ENCODE measurements at regions not wholly inside any gene's neighbourhood (a gene's known extent, or its start where the extent isn't known, plus 50 kb on each side); places are given as distances from the start of the nearest gene placed in this dataset.

DNA sequence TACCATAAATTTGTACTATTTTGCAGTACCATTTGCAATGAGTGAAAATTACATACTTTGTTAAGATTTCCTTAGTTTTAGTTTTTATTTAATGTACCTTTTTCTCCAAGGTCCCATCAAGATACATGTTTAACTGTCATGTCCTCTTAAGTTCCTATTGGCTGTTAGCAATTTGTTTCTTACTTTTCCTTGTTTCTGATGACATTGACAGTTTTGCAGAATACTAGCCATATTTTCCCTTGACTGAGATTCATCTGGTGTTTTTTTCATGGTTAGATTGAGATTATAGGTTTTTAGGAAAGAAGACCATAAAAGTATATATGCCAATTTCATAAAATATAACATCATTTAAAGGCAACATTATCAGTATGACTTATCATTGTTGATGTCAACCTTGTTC, 376.8 kb upstream of the STEAP1 start:
- Histone ChIP-seq H3F3A (ENCODE audit: control insufficient read depth, insufficient read depth) (no peaks in the 10 kb centered on the region), H3K36me3 (ENCODE audit: control insufficient read depth, low read length) (no peaks in the 10 kb centered on the region), H3K4me3 (ENCODE audit: low read length) (no peak overlapping the region), H3K9me3 (ENCODE audit: control insufficient read depth, insufficient read depth, low read length) (0 out of 2 replicates have a peak, but pooled peaks cover 6% of the 10 kb centered on the region), H3K27ac (ENCODE audit: low read depth, low read length) (no peak overlapping the region), H3K9me2 (replicated peaks; ENCODE audit: control insufficient read depth, low read length) (no peaks in the 10 kb centered on the region), H3K4me1 (ENCODE audit: control insufficient read depth, low read length) (no peaks in the 10 kb centered on the region), H3K4me2 (ENCODE audit: low read length) (no peak overlapping the region), H3K79me2 (ENCODE audit: control insufficient read depth, low read length) (no peaks in the 10 kb centered on the region), H3K27me3 (ENCODE audit: control insufficient read depth, low read length) (no peaks in the 10 kb centered on the region), H4K20me1 (ENCODE audit: control insufficient read depth, insufficient read depth, low read depth, low read length) (no peaks in the 10 kb centered on the region)
- no peak for TF ChIP-seq EZH2phosphoT487 (IDR thresholded peaks at IDR 0.05; ENCODE audit: borderline replicate concordance, low read length)
- TF ChIP-seq, protein P1, sequence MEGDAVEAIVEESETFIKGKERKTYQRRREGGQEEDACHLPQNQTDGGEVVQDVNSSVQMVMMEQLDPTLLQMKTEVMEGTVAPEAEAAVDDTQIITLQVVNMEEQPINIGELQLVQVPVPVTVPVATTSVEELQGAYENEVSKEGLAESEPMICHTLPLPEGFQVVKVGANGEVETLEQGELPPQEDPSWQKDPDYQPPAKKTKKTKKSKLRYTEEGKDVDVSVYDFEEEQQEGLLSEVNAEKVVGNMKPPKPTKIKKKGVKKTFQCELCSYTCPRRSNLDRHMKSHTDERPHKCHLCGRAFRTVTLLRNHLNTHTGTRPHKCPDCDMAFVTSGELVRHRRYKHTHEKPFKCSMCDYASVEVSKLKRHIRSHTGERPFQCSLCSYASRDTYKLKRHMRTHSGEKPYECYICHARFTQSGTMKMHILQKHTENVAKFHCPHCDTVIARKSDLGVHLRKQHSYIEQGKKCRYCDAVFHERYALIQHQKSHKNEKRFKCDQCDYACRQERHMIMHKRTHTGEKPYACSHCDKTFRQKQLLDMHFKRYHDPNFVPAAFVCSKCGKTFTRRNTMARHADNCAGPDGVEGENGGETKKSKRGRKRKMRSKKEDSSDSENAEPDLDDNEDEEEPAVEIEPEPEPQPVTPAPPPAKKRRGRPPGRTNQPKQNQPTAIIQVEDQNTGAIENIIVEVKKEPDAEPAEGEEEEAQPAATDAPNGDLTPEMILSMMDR (IDR thresholded peaks at IDR 0.05; ENCODE audit: low read depth, low read length, poor library complexity, severe bottlenecking), result no peak

DNA sequence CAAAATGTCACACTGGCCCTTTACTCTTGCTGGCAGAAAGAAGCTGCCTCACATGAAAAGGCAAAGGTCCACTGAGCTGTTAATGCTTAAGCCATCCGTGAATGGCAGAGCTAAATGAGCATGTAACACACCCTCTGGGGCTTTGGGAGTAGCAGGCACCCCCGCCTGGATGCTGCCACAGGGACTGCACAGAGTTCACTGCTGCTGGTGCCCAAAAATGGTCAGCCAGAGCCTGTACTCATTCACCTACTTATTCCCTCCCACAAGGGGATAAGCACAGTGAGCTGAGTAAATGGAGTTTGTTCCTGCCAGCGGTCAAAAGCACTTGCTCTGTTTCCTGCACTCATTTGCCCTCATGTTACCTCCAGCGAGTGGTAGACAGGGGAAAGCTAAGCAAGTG, 374.0 kb upstream of the STEAP1 start:
- Histone ChIP-seq H3F3A (ENCODE audit: control insufficient read depth, insufficient read depth) (no peaks in the 10 kb centered on the region), H3K9me3 (ENCODE audit: control insufficient read depth, insufficient read depth, low read length) (0 out of 2 replicates have a peak, but pooled peaks cover 6% of the 10 kb centered on the region), H3K4me3 (ENCODE audit: low read length) (no peak overlapping the region), H3K9me2 (replicated peaks; ENCODE audit: control insufficient read depth, low read length) (no peaks in the 10 kb centered on the region), H4K20me1 (ENCODE audit: control insufficient read depth, insufficient read depth, low read depth, low read length) (no peaks in the 10 kb centered on the region), H3K4me2 (ENCODE audit: low read length) (no peak overlapping the region), H3K27ac (ENCODE audit: low read depth, low read length) (no peak overlapping the region), H3K79me2 (ENCODE audit: control insufficient read depth, low read length) (no peaks in the 10 kb centered on the region), H3K27me3 (ENCODE audit: control insufficient read depth, low read length) (no peaks in the 10 kb centered on the region), H3K4me1 (ENCODE audit: control insufficient read depth, low read length) (no peaks in the 10 kb centered on the region), H3K36me3 (ENCODE audit: control insufficient read depth, low read length) (no peaks in the 10 kb centered on the region)
- TF ChIP-seq EZH2phosphoT487 (IDR thresholded peaks at IDR 0.05; ENCODE audit: borderline replicate concordance, low read length), result no peak
- TF ChIP-seq, protein P1 (IDR thresholded peaks at IDR 0.05; ENCODE audit: low read depth, low read length, poor library complexity, severe bottlenecking), result no peak

DNA sequence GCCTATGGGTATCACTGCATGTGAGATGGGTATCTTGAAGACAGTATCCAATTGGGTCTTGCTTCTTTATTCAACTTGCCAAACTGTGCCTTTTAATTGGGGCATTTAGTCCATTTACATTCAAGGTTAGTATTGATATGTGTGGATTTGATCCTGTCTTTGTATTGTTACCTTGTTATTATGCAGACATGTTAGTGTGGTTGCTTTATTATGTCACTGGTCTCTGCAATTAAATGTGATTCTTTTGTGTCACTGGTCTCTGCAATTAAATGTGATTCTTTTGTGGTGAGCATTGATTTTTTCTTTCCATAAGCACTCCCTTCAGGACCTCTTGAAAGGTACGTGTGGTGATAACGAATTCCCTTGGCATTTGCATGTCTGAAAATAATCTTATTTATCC, 357.8 kb upstream of the STEAP1 start:
- Histone ChIP-seq H3F3A (ENCODE audit: control insufficient read depth, insufficient read depth) (no peaks in the 10 kb centered on the region), H3K4me2 (ENCODE audit: low read length) (no peak overlapping the region), H4K20me1 (ENCODE audit: control insufficient read depth, insufficient read depth, low read depth, low read length) (no peaks in the 10 kb centered on the region), H3K36me3 (ENCODE audit: control insufficient read depth, low read length) (no peaks in the 10 kb centered on the region), H3K9me3 (ENCODE audit: control insufficient read depth, insufficient read depth, low read length) (no peaks in the 10 kb centered on the region), H3K27ac (ENCODE audit: low read depth, low read length) (no peak overlapping the region), H3K9me2 (replicated peaks; ENCODE audit: control insufficient read depth, low read length) (no peaks in the 10 kb centered on the region), H3K4me3 (ENCODE audit: low read length) (no peak overlapping the region), H3K4me1 (ENCODE audit: control insufficient read depth, low read length) (no peaks in the 10 kb centered on the region), H3K27me3 (ENCODE audit: control insufficient read depth, low read length) (no peaks in the 10 kb centered on the region), H3K79me2 (ENCODE audit: control insufficient read depth, low read length) (no peaks in the 10 kb centered on the region)
- TF ChIP-seq EZH2phosphoT487 (IDR thresholded peaks at IDR 0.05; ENCODE audit: borderline replicate concordance, low read length), result no peak
- TF ChIP-seq, protein P1 (IDR thresholded peaks at IDR 0.05; ENCODE audit: low read depth, low read length, poor library complexity, severe bottlenecking), result no peak
